ENCODE measurements at regions not wholly inside any gene's neighbourhood (a gene's known extent, or its start where the extent isn't known, plus 50 kb on each side); places are given as distances from the start of the nearest gene placed in this dataset.

- H3K4me3 ChIP-seq (replicated peaks; ENCODE audit: low read depth, low read length): no peak overlapping the region
- no peak for DNase-seq (ENCODE audit: low read depth)
- no peak for TF ChIP-seq CTCF (IDR thresholded peaks at IDR 0.05; ENCODE audit: low read length, missing control alignments)
These were observed 239.4 kb downstream of the DLL1 start for GRCh38 chr6:170051229-170052172.

GRCh38 chr6:170050591-170051041 lies 240.3 kb downstream of the DLL1 start:
- no peak for DNase-seq (ENCODE audit: low read depth)
- H3K4me3 ChIP-seq (replicated peaks; ENCODE audit: low read depth, low read length): no peak overlapping the region
- no peak for TF ChIP-seq CTCF (IDR thresholded peaks at IDR 0.05; ENCODE audit: low read length, missing control alignments)

- TF ChIP-seq CTCF (IDR thresholded peaks at IDR 0.05; ENCODE audit: low read length, missing control alignments): no peak
- H3K4me3 ChIP-seq (replicated peaks; ENCODE audit: low read depth, low read length): no peak overlapping the region
- peak; percentile 47 for DNase-seq (ENCODE audit: low read depth)
These were observed 241.0 kb downstream of the DLL1 start for GRCh38 chr6:170049641-170050561.

- DNase-seq (ENCODE audit: low read depth): no peak
- TF ChIP-seq CTCF (IDR thresholded peaks at IDR 0.05; ENCODE audit: low read length, missing control alignments): no peak
- H3K4me3 ChIP-seq (replicated peaks; ENCODE audit: low read depth, low read length): no peak overlapping the region
These were observed 242.1 kb downstream of the DLL1 start for GRCh38 chr6:170048615-170049256.

GRCh38 chr6:170047823-170048222 lies 243.1 kb downstream of the DLL1 start:
- H3K4me3 ChIP-seq (replicated peaks; ENCODE audit: low read depth, low read length): no peak overlapping the region
- no peak for DNase-seq (ENCODE audit: low read depth)
- TF ChIP-seq CTCF (IDR thresholded peaks at IDR 0.05; ENCODE audit: low read length, missing control alignments): no peak

- TF ChIP-seq CTCF (IDR thresholded peaks at IDR 0.05; ENCODE audit: low read length, missing control alignments): no peak
- DNase-seq (ENCODE audit: low read depth): no peak
- no peak overlapping the region for H3K4me3 ChIP-seq (replicated peaks; ENCODE audit: low read depth, low read length)
These were observed 243.9 kb downstream of the DLL1 start for GRCh38 chr6:170046791-170047626.

Measured in fibroblast of pulmonary artery (primary cell).